Liver (tissue), 8 donors: ENCODE measurements at regions not wholly inside any gene's neighbourhood (a gene's known extent, or its start where the extent isn't known, plus 50 kb on each side); places are given as distances from the start of the nearest gene placed in this dataset.

Source experiments
- DNase-seq: peaks from one replicate; pipeline ENCODE4 v3.0.0-alpha.2; 2017; ENCODE audit warnings: low spot score
- H3K27ac ChIP-seq, 2 donors: one replicate each; pipeline ENCODE4 v1.7.0; 2013; ENCODE audit warnings: inconsistent platforms in 2 of 2, low read length in 2 of 2, control low read depth in 1 of 2, low read depth in 1 of 2, mild to moderate bottlenecking in 1 of 2
- H3K27me3 ChIP-seq, 4 donors: one replicate each; pipeline versions ENCODE4 v1.6.1 to v1.7.0; 2013; ENCODE audit warnings: low read length in 3 of 4, inconsistent platforms in 1 of 4, mild to moderate bottlenecking in 1 of 4, moderate library complexity in 1 of 4; ENCODE audit not compliant: control insufficient read depth in 4 of 4, insufficient read depth in 4 of 4
- H3K36me3 ChIP-seq, 4 donors: one replicate each; pipeline versions ENCODE4 v1.6.1 to v1.7.0; 2013; ENCODE audit warnings: low read length in 3 of 4, mild to moderate bottlenecking in 3 of 4, low read depth in 1 of 4, moderate library complexity in 1 of 4; ENCODE audit not compliant: control insufficient read depth in 4 of 4, insufficient read depth in 3 of 4
- H3K4me1 ChIP-seq, 4 donors: one replicate each; pipeline versions ENCODE4 v1.6.1 to v1.7.0; 2013; ENCODE audit warnings: low read length in 3 of 4, mild to moderate bottlenecking in 3 of 4, moderate library complexity in 1 of 4; ENCODE audit not compliant: control insufficient read depth in 4 of 4, insufficient read depth in 4 of 4
- H3K4me3 ChIP-seq, 3 donors: one replicate each; pipeline versions ENCODE4 v1.6.1 to v1.7.0; 2013; ENCODE audit warnings: low read length in 3 of 3, control low read depth in 1 of 3, low read depth in 1 of 3, mild to moderate bottlenecking in 1 of 3
- H3K9ac ChIP-seq, 2 donors: one replicate each; pipeline ENCODE4 v1.7.0; 2013; ENCODE audit warnings: low read length in 2 of 2, mild to moderate bottlenecking in 2 of 2, moderate library complexity in 2 of 2, control low read depth in 1 of 2, low read depth in 1 of 2
- H3K9me3 ChIP-seq, 4 donors: one replicate each; pipeline versions ENCODE4 v1.6.1 to v1.7.0; 2013; ENCODE audit warnings: low read length in 3 of 4; ENCODE audit not compliant: control insufficient read depth in 4 of 4
- CTCF ChIP-seq: fragments of 150-350 bp; IDR thresholded peaks from 2 replicates; pipeline ENCODE4 v1.5.1; 2017; ENCODE audit warnings: improper control_type of control experiment, low read depth, low read length; ENCODE audit not compliant: missing input control
- EGR1 ChIP-seq, 2 donors: IDR thresholded peaks; 2 replicates each; pipeline ENCODE4 v1.6.1; 2016 to 2018; ENCODE audit warnings: antibody characterized with exemption in 2 of 2, low read depth in 2 of 2
- FOXA1 ChIP-seq: IDR thresholded peaks from 2 replicates; pipeline ENCODE4 v1.6.1; 2016; ENCODE audit warnings: antibody characterized with exemption
- FOXA2 ChIP-seq: IDR thresholded peaks from 2 replicates; pipeline ENCODE4 v1.6.1; 2016; ENCODE audit warnings: antibody characterized with exemption
- GABPA ChIP-seq, 2 donors: IDR thresholded peaks in 1 of 2; conservative IDR thresholded peaks in 1 of 2; 2 replicates each; pipeline ENCODE4 v1.6.1; 2016; ENCODE audit warnings: antibody characterized with exemption in 2 of 2, mild to moderate bottlenecking in 1 of 2, moderate library complexity in 1 of 2
- HNF4A ChIP-seq, 2 donors: conservative IDR thresholded peaks; 2 replicates each; pipeline ENCODE4 v1.6.1; 2016; ENCODE audit warnings: antibody characterized with exemption in 2 of 2, mild to moderate bottlenecking in 2 of 2
- HNF4G ChIP-seq: IDR thresholded peaks from 2 replicates; pipeline ENCODE4 v1.6.1; 2016; ENCODE audit warnings: antibody characterized with exemption
- JUND ChIP-seq, 2 donors: IDR thresholded peaks; 2 replicates each; pipeline ENCODE4 v1.6.1; 2016; ENCODE audit warnings: antibody characterized with exemption in 2 of 2
- NR2F2 ChIP-seq: IDR thresholded peaks from 2 replicates; pipeline ENCODE4 v1.6.1; 2016; ENCODE audit warnings: antibody characterized with exemption
- RAD21 ChIP-seq, 2 donors: IDR thresholded peaks; 2 replicates each; pipeline ENCODE4 v1.6.1; 2016; ENCODE audit warnings: antibody characterized with exemption in 2 of 2, mild to moderate bottlenecking in 2 of 2
- RXRA ChIP-seq, 2 donors: IDR thresholded peaks; 2 replicates each; pipeline ENCODE4 v1.6.1; 2017 to 2018; ENCODE audit warnings: antibody characterized with exemption in 2 of 2, mild to moderate bottlenecking in 1 of 2
- SP1 ChIP-seq: IDR thresholded peaks from 2 replicates; pipeline ENCODE4 v1.6.1; 2018; ENCODE audit warnings: antibody characterized with exemption, mild to moderate bottlenecking
- TAF1 ChIP-seq: conservative IDR thresholded peaks from 2 replicates; pipeline ENCODE4 v1.6.1; 2016; ENCODE audit warnings: antibody characterized with exemption, mild to moderate bottlenecking
- YY1 ChIP-seq: IDR thresholded peaks from 2 replicates; pipeline ENCODE4 v1.6.1; 2016; ENCODE audit warnings: antibody characterized with exemption, mild to moderate bottlenecking
- ZBTB33 ChIP-seq: IDR thresholded peaks from 2 replicates; pipeline ENCODE4 v1.6.1; 2016; ENCODE audit warnings: antibody characterized with exemption
- WGBS: extraction: QIAGEN DNeasy Blood & Tissue Kit; methylation state at CpG from one replicate; pipeline ENCODE4 v1.1.7; 2013; 5-methylcytosine and 5-hydroxymethylcytosine counted together
- TF ChIP-seq, protein P1 (sequence below): IDR thresholded peaks from 2 replicates; pipeline ENCODE4 v1.6.1; 2016; ENCODE audit warnings: antibody characterized with exemption, mild to moderate bottlenecking
- TF ChIP-seq, protein P2 (sequence below): IDR thresholded peaks from 2 replicates; pipeline ENCODE4 v1.6.1; 2016; ENCODE audit warnings: antibody characterized with exemption
- TF ChIP-seq, protein P3 (sequence below): IDR thresholded peaks from 2 replicates; pipeline ENCODE4 v1.6.1; 2016; ENCODE audit warnings: antibody characterized with exemption
- donor health status: healthy.
- donor health status: healthy.
- donor health status: healthy.
- donor health status: healthy.
- donor health status: healthy.

GRCh38 chr5:15249152-15249551 lies 250.8 kb upstream of the FBXL7 start:
- TF ChIP-seq TAF1 (no peak), HNF4A (conservative IDR thresholded peaks at IDR 0.05) (no peak), GABPA (IDR thresholded peaks at IDR 0.05 in 1 of 2, conservative IDR thresholded peaks at IDR 0.05 in 1 of 2) (no peak), SP1 (no peak), ZBTB33 (no peak), FOXA1 (no peak), RAD21 (IDR thresholded peaks at IDR 0.05) (no peak), RXRA (IDR thresholded peaks at IDR 0.05) (no peak), NR2F2 (no peak), HNF4G (no peak), JUND (IDR thresholded peaks at IDR 0.05) (no peak), YY1 (no peak), EGR1 (IDR thresholded peaks at IDR 0.05; ENCODE audit: low read depth in 2 of 2) (no peak), FOXA2 (no peak), CTCF (no peak)
- TF ChIP-seq, protein P1, sequence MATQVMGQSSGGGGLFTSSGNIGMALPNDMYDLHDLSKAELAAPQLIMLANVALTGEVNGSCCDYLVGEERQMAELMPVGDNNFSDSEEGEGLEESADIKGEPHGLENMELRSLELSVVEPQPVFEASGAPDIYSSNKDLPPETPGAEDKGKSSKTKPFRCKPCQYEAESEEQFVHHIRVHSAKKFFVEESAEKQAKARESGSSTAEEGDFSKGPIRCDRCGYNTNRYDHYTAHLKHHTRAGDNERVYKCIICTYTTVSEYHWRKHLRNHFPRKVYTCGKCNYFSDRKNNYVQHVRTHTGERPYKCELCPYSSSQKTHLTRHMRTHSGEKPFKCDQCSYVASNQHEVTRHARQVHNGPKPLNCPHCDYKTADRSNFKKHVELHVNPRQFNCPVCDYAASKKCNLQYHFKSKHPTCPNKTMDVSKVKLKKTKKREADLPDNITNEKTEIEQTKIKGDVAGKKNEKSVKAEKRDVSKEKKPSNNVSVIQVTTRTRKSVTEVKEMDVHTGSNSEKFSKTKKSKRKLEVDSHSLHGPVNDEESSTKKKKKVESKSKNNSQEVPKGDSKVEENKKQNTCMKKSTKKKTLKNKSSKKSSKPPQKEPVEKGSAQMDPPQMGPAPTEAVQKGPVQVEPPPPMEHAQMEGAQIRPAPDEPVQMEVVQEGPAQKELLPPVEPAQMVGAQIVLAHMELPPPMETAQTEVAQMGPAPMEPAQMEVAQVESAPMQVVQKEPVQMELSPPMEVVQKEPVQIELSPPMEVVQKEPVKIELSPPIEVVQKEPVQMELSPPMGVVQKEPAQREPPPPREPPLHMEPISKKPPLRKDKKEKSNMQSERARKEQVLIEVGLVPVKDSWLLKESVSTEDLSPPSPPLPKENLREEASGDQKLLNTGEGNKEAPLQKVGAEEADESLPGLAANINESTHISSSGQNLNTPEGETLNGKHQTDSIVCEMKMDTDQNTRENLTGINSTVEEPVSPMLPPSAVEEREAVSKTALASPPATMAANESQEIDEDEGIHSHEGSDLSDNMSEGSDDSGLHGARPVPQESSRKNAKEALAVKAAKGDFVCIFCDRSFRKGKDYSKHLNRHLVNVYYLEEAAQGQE = no peak
- TF ChIP-seq, protein P2, sequence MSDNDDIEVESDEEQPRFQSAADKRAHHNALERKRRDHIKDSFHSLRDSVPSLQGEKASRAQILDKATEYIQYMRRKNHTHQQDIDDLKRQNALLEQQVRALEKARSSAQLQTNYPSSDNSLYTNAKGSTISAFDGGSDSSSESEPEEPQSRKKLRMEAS = no peak
- TF ChIP-seq, protein P3, sequence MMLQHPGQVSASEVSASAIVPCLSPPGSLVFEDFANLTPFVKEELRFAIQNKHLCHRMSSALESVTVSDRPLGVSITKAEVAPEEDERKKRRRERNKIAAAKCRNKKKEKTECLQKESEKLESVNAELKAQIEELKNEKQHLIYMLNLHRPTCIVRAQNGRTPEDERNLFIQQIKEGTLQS = no peak
- Histone ChIP-seq H3K9ac (no peak overlapping the region), H3K36me3 (no peaks in the 10 kb centered on the region), H3K27me3 (no peaks in the 10 kb centered on the region), H3K9me3 (peaks cover 3 to 17% (median 9%) of the 10 kb centered on the region in 4 donors), H3K4me3 (no peak overlapping the region), H3K4me1 (no peaks in the 10 kb centered on the region), H3K27ac (no peak overlapping the region)
- 51% methylated on average over 3 of the region's 3 CpGs for WGBS
- DNase-seq = no peak

DNA sequence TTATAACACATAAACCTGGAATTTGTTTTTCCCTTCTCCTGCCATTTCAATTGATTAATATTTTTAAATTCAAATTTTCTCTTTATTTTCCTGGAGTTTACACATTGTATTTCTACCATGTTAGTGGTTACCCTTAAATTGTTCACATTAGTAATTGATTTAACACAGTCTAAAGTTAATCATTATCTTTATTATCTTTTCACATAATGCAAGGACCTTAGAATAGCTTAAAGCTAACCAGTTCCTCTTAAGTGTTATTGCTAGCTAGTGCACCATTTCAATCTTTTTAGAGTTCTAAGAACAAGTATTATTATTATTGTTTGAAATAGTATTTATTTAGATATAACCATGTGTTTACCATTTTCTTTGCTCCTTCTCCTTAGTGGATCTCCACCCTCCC lies 251.2 kb upstream of the FBXL7 start:
- Histone ChIP-seq H3K4me1 (no peaks in the 10 kb centered on the region), H3K36me3 (no peaks in the 10 kb centered on the region), H3K9ac (no peak overlapping the region), H3K4me3 (no peak overlapping the region), H3K9me3 (peaks cover 3 to 17% (median 9%) of the 10 kb centered on the region in 4 donors), H3K27me3 (no peaks in the 10 kb centered on the region), H3K27ac (no peak overlapping the region)
- no peak for DNase-seq
- no peak for TF ChIP-seq FOXA2
- TF ChIP-seq HNF4G = no peak
- TF ChIP-seq NR2F2 = no peak
- no peak for TF ChIP-seq RAD21 (IDR thresholded peaks at IDR 0.05)
- no peak for TF ChIP-seq SP1
- no peak for TF ChIP-seq JUND (IDR thresholded peaks at IDR 0.05)
- TF ChIP-seq, protein P2 = no peak
- no peak for TF ChIP-seq GABPA (IDR thresholded peaks at IDR 0.05 in 1 of 2, conservative IDR thresholded peaks at IDR 0.05 in 1 of 2)
- TF ChIP-seq, protein P1 = no peak
- no peak for TF ChIP-seq TAF1
- no peak for TF ChIP-seq CTCF
- TF ChIP-seq FOXA1 = no peak
- TF ChIP-seq RXRA (IDR thresholded peaks at IDR 0.05) = no peak
- no peak for TF ChIP-seq HNF4A (conservative IDR thresholded peaks at IDR 0.05)
